ENCODE measurements at regions not wholly inside any gene's neighbourhood (a gene's known extent, or its start where the extent isn't known, plus 50 kb on each side); places are given as distances from the start of the nearest gene placed in this dataset.

GRCh38 chr10:4313051-4313450, 513.0 kb upstream of the AKR1E2 start:
- TF ChIP-seq, protein P1, sequence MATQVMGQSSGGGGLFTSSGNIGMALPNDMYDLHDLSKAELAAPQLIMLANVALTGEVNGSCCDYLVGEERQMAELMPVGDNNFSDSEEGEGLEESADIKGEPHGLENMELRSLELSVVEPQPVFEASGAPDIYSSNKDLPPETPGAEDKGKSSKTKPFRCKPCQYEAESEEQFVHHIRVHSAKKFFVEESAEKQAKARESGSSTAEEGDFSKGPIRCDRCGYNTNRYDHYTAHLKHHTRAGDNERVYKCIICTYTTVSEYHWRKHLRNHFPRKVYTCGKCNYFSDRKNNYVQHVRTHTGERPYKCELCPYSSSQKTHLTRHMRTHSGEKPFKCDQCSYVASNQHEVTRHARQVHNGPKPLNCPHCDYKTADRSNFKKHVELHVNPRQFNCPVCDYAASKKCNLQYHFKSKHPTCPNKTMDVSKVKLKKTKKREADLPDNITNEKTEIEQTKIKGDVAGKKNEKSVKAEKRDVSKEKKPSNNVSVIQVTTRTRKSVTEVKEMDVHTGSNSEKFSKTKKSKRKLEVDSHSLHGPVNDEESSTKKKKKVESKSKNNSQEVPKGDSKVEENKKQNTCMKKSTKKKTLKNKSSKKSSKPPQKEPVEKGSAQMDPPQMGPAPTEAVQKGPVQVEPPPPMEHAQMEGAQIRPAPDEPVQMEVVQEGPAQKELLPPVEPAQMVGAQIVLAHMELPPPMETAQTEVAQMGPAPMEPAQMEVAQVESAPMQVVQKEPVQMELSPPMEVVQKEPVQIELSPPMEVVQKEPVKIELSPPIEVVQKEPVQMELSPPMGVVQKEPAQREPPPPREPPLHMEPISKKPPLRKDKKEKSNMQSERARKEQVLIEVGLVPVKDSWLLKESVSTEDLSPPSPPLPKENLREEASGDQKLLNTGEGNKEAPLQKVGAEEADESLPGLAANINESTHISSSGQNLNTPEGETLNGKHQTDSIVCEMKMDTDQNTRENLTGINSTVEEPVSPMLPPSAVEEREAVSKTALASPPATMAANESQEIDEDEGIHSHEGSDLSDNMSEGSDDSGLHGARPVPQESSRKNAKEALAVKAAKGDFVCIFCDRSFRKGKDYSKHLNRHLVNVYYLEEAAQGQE (IDR thresholded peaks at IDR 0.05; ENCODE audit: insufficient read depth in 1 of 2, low read depth in 2 of 2, low read length in 1 of 2): no peak
- TF ChIP-seq POLR2AphosphoS5 (IDR thresholded peaks at IDR 0.05; ENCODE audit: low read depth, low read length): no peak
- no peak for TF ChIP-seq TCF7L2 (IDR thresholded peaks at IDR 0.05; ENCODE audit: low read depth, low read length)
- TF ChIP-seq SIN3A (IDR thresholded peaks at IDR 0.05; ENCODE audit: borderline replicate concordance, insufficient read depth, low read depth, low read length): no peak
- TF ChIP-seq, protein P2, sequence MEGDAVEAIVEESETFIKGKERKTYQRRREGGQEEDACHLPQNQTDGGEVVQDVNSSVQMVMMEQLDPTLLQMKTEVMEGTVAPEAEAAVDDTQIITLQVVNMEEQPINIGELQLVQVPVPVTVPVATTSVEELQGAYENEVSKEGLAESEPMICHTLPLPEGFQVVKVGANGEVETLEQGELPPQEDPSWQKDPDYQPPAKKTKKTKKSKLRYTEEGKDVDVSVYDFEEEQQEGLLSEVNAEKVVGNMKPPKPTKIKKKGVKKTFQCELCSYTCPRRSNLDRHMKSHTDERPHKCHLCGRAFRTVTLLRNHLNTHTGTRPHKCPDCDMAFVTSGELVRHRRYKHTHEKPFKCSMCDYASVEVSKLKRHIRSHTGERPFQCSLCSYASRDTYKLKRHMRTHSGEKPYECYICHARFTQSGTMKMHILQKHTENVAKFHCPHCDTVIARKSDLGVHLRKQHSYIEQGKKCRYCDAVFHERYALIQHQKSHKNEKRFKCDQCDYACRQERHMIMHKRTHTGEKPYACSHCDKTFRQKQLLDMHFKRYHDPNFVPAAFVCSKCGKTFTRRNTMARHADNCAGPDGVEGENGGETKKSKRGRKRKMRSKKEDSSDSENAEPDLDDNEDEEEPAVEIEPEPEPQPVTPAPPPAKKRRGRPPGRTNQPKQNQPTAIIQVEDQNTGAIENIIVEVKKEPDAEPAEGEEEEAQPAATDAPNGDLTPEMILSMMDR (IDR thresholded peaks at IDR 0.05): no peak
- intact Hi-C loops (cut with micrococcal nuclease; ENCODE audit: unreplicated experiment) (no loop called here), in situ Hi-C loops (cut with HindIII; ENCODE audit: low pct_unique_long_range_greater_than_20kb, low sequenced_read_pairs) (no loop called here)
- H3K4me3 ChIP-seq (ENCODE audit: low read depth in 2 of 2, low read length in 2 of 2): no peak overlapping the region
- BruUV-seq (replicated peaks): no TSS peak
- H3K27ac ChIP-seq (ENCODE audit: low read length): peak overlapping the region; percentile 77
- ATAC-seq (no peak), DNase-seq (ENCODE audit: low read depth, low spot score) (no peak)
- ChIA-PET CTCF (no interaction called here), POLR2A (no interaction called here)
- peaks cover 19% of the 10 kb centered on the region for H3K9me3 ChIP-seq (ENCODE audit: control insufficient read depth, insufficient read depth, low read depth, low read length)
- H3K4me1 ChIP-seq (ENCODE audit: control insufficient read depth, insufficient read depth, low read length): peaks cover 9% of the 10 kb centered on the region
- no peaks in the 10 kb centered on the region for H3K36me3 ChIP-seq (ENCODE audit: control insufficient read depth, insufficient read depth, low read length)
- H3K27me3 ChIP-seq (ENCODE audit: control insufficient read depth, insufficient read depth, low read length): no peaks in the 10 kb centered on the region

GRCh38 chr10:4312051-4312835, 513.8 kb upstream of the AKR1E2 start:
- peaks cover 16% of the 10 kb centered on the region; the same call in 1 of the 2 replicates for H3K9me3 ChIP-seq (ENCODE audit: control insufficient read depth, insufficient read depth, low read depth, low read length)
- H3K4me3 ChIP-seq (ENCODE audit: low read depth in 2 of 2, low read length in 2 of 2): no peak overlapping the region
- intact Hi-C loops (cut with micrococcal nuclease; ENCODE audit: unreplicated experiment): no loop called here
- H3K36me3 ChIP-seq (ENCODE audit: control insufficient read depth, insufficient read depth, low read length): no peaks in the 10 kb centered on the region
- H3K27me3 ChIP-seq (ENCODE audit: control insufficient read depth, insufficient read depth, low read length): no peaks in the 10 kb centered on the region
- ChIA-PET CTCF (no interaction called here), POLR2A (no interaction called here)
- no TSS peak for BruUV-seq (replicated peaks)
- H3K27ac ChIP-seq (ENCODE audit: low read length): peak overlapping the region; percentile 63; the same call in 1 of the 2 replicates
- TF ChIP-seq, protein P2 (IDR thresholded peaks at IDR 0.05): no peak
- TF ChIP-seq, protein P1 (IDR thresholded peaks at IDR 0.05; ENCODE audit: insufficient read depth in 1 of 2, low read depth in 2 of 2, low read length in 1 of 2): no peak
- no peak for TF ChIP-seq TCF7L2 (IDR thresholded peaks at IDR 0.05; ENCODE audit: low read depth, low read length)
- no peak for TF ChIP-seq POLR2AphosphoS5 (IDR thresholded peaks at IDR 0.05; ENCODE audit: low read depth, low read length)
- no peak for TF ChIP-seq SIN3A (IDR thresholded peaks at IDR 0.05; ENCODE audit: borderline replicate concordance, insufficient read depth, low read depth, low read length)
- in situ Hi-C loops (cut with HindIII; ENCODE audit: low pct_unique_long_range_greater_than_20kb, low sequenced_read_pairs): no loop called here
- ATAC-seq: no peak
- DNase-seq (ENCODE audit: low read depth, low spot score): no peak
- peaks cover 9% of the 10 kb centered on the region for H3K4me1 ChIP-seq (ENCODE audit: control insufficient read depth, insufficient read depth, low read length)

All from Panc1 (cell line).